Mesendoderm (in vitro differentiated cells): ENCODE measurements at regions not wholly inside any gene's neighbourhood (a gene's known extent, or its start where the extent isn't known, plus 50 kb on each side); places are given as distances from the start of the nearest gene placed in this dataset.

Source experiments
- DNase-seq: peaks from one replicate; pipeline ENCODE4 v3.0.0; 2013
- H2AK5ac ChIP-seq: 2 replicates; pipeline ENCODE4 v1.6.1; 2013; ENCODE audit warnings: low read length, inconsistent platforms
- H2BK120ac ChIP-seq: 2 replicates; pipeline ENCODE4 v1.6.1; 2013; ENCODE audit warnings: low read depth, mild to moderate bottlenecking, low read length, moderate library complexity, mixed read lengths
- H2BK15ac ChIP-seq: replicated peaks from 2 replicates; pipeline ENCODE4 v1.6.1; 2013; ENCODE audit warnings: low read depth, mild to moderate bottlenecking, moderate library complexity
- H2BK5ac ChIP-seq: 2 replicates; pipeline ENCODE4 v1.6.1; 2013; ENCODE audit warnings: low read length, inconsistent platforms
- H3K18ac ChIP-seq: 2 replicates; pipeline ENCODE4 v1.6.1; 2013; ENCODE audit warnings: mild to moderate bottlenecking, low read length, mixed read lengths
- H3K23ac ChIP-seq: one replicate; pipeline ENCODE4 v1.6.1; 2013; ENCODE audit warnings: low read length
- H3K27ac ChIP-seq: 2 replicates; pipeline ENCODE4 v1.5.1; 2013; ENCODE audit warnings: low read depth, mild to moderate bottlenecking, inconsistent platforms, low read length, moderate library complexity
- H3K27me3 ChIP-seq: 2 replicates; pipeline ENCODE4 v1.6.1; 2013; ENCODE audit warnings: low read length, control low read depth, mild to moderate bottlenecking, inconsistent platforms; ENCODE audit not compliant: insufficient read depth, poor library complexity
- H3K36me3 ChIP-seq: 2 replicates; pipeline ENCODE4 v1.6.1; 2013; ENCODE audit warnings: low read length, inconsistent platforms; ENCODE audit not compliant: control insufficient read depth, insufficient read depth
- H3K4ac ChIP-seq: one replicate; pipeline ENCODE4 v1.6.1; 2013; ENCODE audit warnings: low read depth, mild to moderate bottlenecking, low read length, moderate library complexity
- H3K4me1 ChIP-seq: 2 replicates; pipeline ENCODE4 v1.6.1; 2013; ENCODE audit warnings: low read depth, low read length, inconsistent platforms; ENCODE audit not compliant: control insufficient read depth
- H3K4me2 ChIP-seq: 2 replicates; pipeline ENCODE4 v1.6.1; 2013; ENCODE audit warnings: low read length
- H3K4me3 ChIP-seq: 2 replicates; pipeline ENCODE4 v1.5.1; 2013; ENCODE audit warnings: mild to moderate bottlenecking, low read length
- H3K56ac ChIP-seq: one replicate; pipeline ENCODE4 v1.6.1; 2013; ENCODE audit warnings: low read length
- H3K79me1 ChIP-seq: 2 replicates; pipeline ENCODE4 v1.6.1; 2013; ENCODE audit warnings: low read length, inconsistent platforms
- H3K79me2 ChIP-seq: 2 replicates; pipeline ENCODE4 v1.6.1; 2013; ENCODE audit warnings: mild to moderate bottlenecking, low read length; ENCODE audit not compliant: control insufficient read depth, insufficient read depth
- H3K9ac ChIP-seq: 2 replicates; pipeline ENCODE4 v1.6.1; 2013; ENCODE audit warnings: low read length, inconsistent platforms
- H4K5ac ChIP-seq: one replicate; pipeline ENCODE4 v1.6.1; 2013; ENCODE audit warnings: low read length
- H4K8ac ChIP-seq: one replicate; pipeline ENCODE4 v1.6.1; 2013; ENCODE audit warnings: low read depth, mild to moderate bottlenecking, control low read depth, low read length, moderate library complexity
- WGBS: extraction: QIAGEN DNeasy Blood & Tissue Kit; methylation state at CpG from one replicate; pipeline ENCODE4 v1.1.7; 2013; ENCODE audit warnings: low lambda C conversion rate, missing lambda C conversion rate; ENCODE audit not compliant: insufficient coverage; ENCODE audit errors: extremely low coverage; 5-methylcytosine and 5-hydroxymethylcytosine counted together

DNA sequence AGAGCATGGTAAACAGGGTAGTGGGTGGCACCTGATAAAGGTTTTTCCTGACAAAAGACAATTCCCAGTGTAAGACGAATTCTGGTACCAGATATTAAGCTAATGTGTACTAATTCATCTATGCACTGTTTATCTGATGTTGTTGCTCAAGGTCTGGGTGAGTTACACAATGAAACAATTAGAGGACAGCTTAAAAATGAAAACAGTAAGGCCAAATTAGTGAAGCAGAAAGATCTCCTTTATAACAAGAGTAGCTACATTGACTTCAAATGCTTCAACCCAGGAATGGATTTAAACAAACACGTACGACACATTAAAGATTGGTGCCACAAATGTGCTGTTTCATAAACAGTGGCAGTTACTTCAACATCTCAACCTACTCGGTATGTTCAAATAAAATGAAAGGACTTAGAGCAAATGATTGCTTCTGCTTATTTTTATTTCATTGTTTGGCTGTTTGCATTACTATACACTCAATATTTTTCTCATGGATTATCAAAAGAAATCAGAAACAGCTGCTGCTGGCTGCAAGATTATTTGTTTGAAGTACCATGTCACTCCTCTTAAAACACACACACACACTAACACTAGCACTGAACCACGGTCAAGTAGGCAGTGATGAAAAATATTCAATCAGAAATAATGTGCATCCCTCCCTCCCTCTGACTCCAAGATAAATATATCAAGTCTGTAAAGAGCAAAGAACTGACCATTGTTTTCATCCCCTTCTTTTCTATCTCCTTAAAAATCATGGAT lies 94.4 kb upstream of the RND3 start:
- Histone ChIP-seq H3K23ac (no peak overlapping the region), H4K5ac (no peak overlapping the region), H2BK15ac (no peak overlapping the region), H2BK5ac (no peak overlapping the region), H3K79me1 (no peaks in the 10 kb centered on the region), H3K18ac (no peak overlapping the region), H2BK120ac (no peak overlapping the region), H3K4me2 (no peak overlapping the region), H3K4me3 (no peak overlapping the region), H3K4ac (no peak overlapping the region), H2AK5ac (no peak overlapping the region), H3K4me1 (no peaks in the 10 kb centered on the region), H3K9ac (no peak overlapping the region), H4K8ac (no peak overlapping the region), H3K36me3 (no peaks in the 10 kb centered on the region), H3K27me3 (no peaks in the 10 kb centered on the region), H3K79me2 (no peaks in the 10 kb centered on the region), H3K56ac (no peak overlapping the region), H3K27ac (no peak overlapping the region)
- WGBS = no CpG with 5 or more reads among the region's 5 CpGs
- DNase-seq = no peak

- Histone ChIP-seq H3K27ac (no peak overlapping the region), H3K79me1 (no peaks in the 10 kb centered on the region), H2BK5ac (no peak overlapping the region), H3K4ac (no peak overlapping the region), H3K18ac (no peak overlapping the region), H3K56ac (no peak overlapping the region), H2AK5ac (no peak overlapping the region), H3K4me1 (no peaks in the 10 kb centered on the region), H3K23ac (no peak overlapping the region), H3K9ac (no peak overlapping the region), H3K4me3 (no peak overlapping the region), H3K4me2 (no peak overlapping the region), H4K5ac (no peak overlapping the region), H2BK15ac (no peak overlapping the region), H4K8ac (no peak overlapping the region), H2BK120ac (no peak overlapping the region), H3K79me2 (no peaks in the 10 kb centered on the region), H3K36me3 (no peaks in the 10 kb centered on the region), H3K27me3 (no peaks in the 10 kb centered on the region)
- WGBS = no CpG with 5 or more reads among the region's 2 CpGs
- DNase-seq = peak; percentile 3
Observed at GRCh38 chr2:150578481-150578880, 91.0 kb upstream of the RND3 start.

DNA sequence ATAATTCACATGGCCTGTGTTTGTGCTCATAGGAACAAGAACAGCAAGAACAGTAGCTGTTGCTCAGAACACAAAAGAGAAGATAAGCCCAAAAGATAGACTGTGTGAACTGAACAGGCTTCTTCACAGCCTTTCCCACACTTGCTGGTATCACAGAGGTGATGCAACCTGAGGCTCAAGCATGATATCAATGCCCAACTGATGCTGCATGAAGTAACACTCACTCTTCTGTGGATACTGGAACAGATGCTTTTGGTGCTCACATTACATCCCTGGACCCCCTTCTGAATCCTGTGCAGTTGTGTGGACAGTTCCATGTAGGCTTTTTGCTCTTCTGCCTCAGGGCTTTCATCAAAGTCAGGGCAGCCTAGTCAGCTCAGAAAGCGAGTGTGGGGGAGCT lies 88.4 kb upstream of the RND3 start:
- no peak overlapping the region for H3K23ac ChIP-seq
- no peak overlapping the region for H3K56ac ChIP-seq
- no peaks in the 10 kb centered on the region for H3K36me3 ChIP-seq
- peak; percentile 9 for DNase-seq
- H3K27ac ChIP-seq = no peak overlapping the region
- no peaks in the 10 kb centered on the region for H3K27me3 ChIP-seq
- no peak overlapping the region for H3K9ac ChIP-seq
- no peaks in the 10 kb centered on the region for H3K4me1 ChIP-seq
- H3K79me2 ChIP-seq = no peaks in the 10 kb centered on the region
- H3K4ac ChIP-seq = no peak overlapping the region
- no peak overlapping the region for H2BK5ac ChIP-seq
- no CpG with 5 or more reads among the region's 1 CpG for WGBS
- no peak overlapping the region for H2AK5ac ChIP-seq
- H4K5ac ChIP-seq = no peak overlapping the region
- no peak overlapping the region for H3K4me3 ChIP-seq
- H3K79me1 ChIP-seq = no peaks in the 10 kb centered on the region
- H3K18ac ChIP-seq = no peak overlapping the region
- no peak overlapping the region for H4K8ac ChIP-seq
- no peak overlapping the region for H2BK15ac ChIP-seq
- no peak overlapping the region for H2BK120ac ChIP-seq
- no peak overlapping the region for H3K4me2 ChIP-seq

DNA sequence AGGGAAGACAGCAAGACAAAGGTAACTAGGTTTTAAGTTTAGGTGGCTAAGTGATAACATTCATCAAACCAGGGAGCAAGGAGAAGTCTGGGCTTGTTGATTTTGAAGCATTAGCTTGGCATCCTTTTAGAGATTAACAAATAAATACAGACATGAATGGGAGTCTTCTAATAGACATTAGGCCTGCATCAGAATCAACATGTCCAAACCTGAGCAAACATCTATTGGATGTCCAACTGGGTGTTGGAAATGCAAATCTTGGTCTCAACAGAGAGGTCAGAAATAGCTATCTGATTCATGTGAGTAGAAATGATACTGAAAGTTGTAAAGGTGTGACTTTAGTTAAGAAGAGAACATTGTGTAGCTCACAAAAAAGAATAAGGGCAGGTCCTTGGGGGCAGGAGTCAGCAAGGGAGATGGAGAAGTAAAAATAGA lies 85.5 kb upstream of the RND3 start:
- no peak overlapping the region for H2AK5ac ChIP-seq

GRCh38 chr2:150572194-150572766 lies 84.8 kb upstream of the RND3 start:
- Histone ChIP-seq H3K4me2 (no peak overlapping the region), H3K27me3 (no peaks in the 10 kb centered on the region), H3K9ac (no peak overlapping the region), H3K27ac (no peak overlapping the region), H3K79me1 (no peaks in the 10 kb centered on the region), H2BK120ac (no peak overlapping the region), H2BK15ac (no peak overlapping the region), H3K36me3 (no peaks in the 10 kb centered on the region), H3K4me3 (no peak overlapping the region), H3K79me2 (no peaks in the 10 kb centered on the region), H4K8ac (no peak overlapping the region), H3K4ac (no peak overlapping the region), H4K5ac (no peak overlapping the region), H3K23ac (no peak overlapping the region), H3K18ac (no peak overlapping the region), H3K4me1 (no peaks in the 10 kb centered on the region), H3K56ac (no peak overlapping the region), H2AK5ac (no peak overlapping the region), H2BK5ac (no peak overlapping the region)
- DNase-seq = no peak
- WGBS = no CpG with 5 or more reads among the region's 6 CpGs

More for the DNA sequence above, 85.5 kb upstream of the RND3 start:
- H3K23ac ChIP-seq = no peak overlapping the region
- no peak overlapping the region for H3K9ac ChIP-seq
- H3K79me2 ChIP-seq = no peaks in the 10 kb centered on the region
- H3K4me3 ChIP-seq = no peak overlapping the region
- no peak overlapping the region for H3K27ac ChIP-seq
- H3K79me1 ChIP-seq = no peaks in the 10 kb centered on the region
- DNase-seq = no peak
- no peak overlapping the region for H2BK15ac ChIP-seq
- no peak overlapping the region for H4K5ac ChIP-seq
- no peak overlapping the region for H2BK120ac ChIP-seq
- H3K4me1 ChIP-seq = no peaks in the 10 kb centered on the region
- H2BK5ac ChIP-seq = no peak overlapping the region
- H3K4me2 ChIP-seq = no peak overlapping the region
- no peak overlapping the region for H4K8ac ChIP-seq
- H3K18ac ChIP-seq = no peak overlapping the region
- H3K27me3 ChIP-seq = no peaks in the 10 kb centered on the region
- no peak overlapping the region for H3K4ac ChIP-seq
- no peak overlapping the region for H3K56ac ChIP-seq
- no peaks in the 10 kb centered on the region for H3K36me3 ChIP-seq

GRCh38 chr2:150571121-150571520 lies 83.7 kb upstream of the RND3 start:
- no peak overlapping the region for H2BK5ac ChIP-seq
- H3K79me2 ChIP-seq = no peaks in the 10 kb centered on the region
- no peak overlapping the region for H4K8ac ChIP-seq
- no peak overlapping the region for H3K4me3 ChIP-seq
- no peak overlapping the region for H3K9ac ChIP-seq
- no CpG with 5 or more reads among the region's 1 CpG for WGBS
- no peak overlapping the region for H2AK5ac ChIP-seq
- H3K27me3 ChIP-seq = no peaks in the 10 kb centered on the region
- H3K4me1 ChIP-seq = no peaks in the 10 kb centered on the region
- no peak overlapping the region for H3K4me2 ChIP-seq
- no peak overlapping the region for H2BK120ac ChIP-seq
- H2BK15ac ChIP-seq = no peak overlapping the region
- no peak overlapping the region for H4K5ac ChIP-seq
- no peak overlapping the region for H3K18ac ChIP-seq
- no peak overlapping the region for H3K23ac ChIP-seq
- H3K56ac ChIP-seq = no peak overlapping the region
- no peak for DNase-seq
- no peaks in the 10 kb centered on the region for H3K79me1 ChIP-seq
- no peak overlapping the region for H3K27ac ChIP-seq
- no peak overlapping the region for H3K4ac ChIP-seq
- no peaks in the 10 kb centered on the region for H3K36me3 ChIP-seq
